ENCODE measurements at regions not wholly inside any gene's neighbourhood (a gene's known extent, or its start where the extent isn't known, plus 50 kb on each side); places are given as distances from the start of the nearest gene placed in this dataset.
"Not testable (repeated sequence)": the region's sequence is repeated elsewhere in the genome, so short reads cannot be mapped to it uniquely, and the experiment has no call there.

- TF ChIP-seq CTCF (IDR thresholded peaks at IDR 0.05; ENCODE audit: low read depth, low read length, missing control alignments) = no peak
- no peak for DNase-seq (ENCODE audit: extremely low read depth, low read depth)
- no peak overlapping the region for H3K4me3 ChIP-seq (replicated peaks; ENCODE audit: low read depth, low read length)
These were observed 51.5 kb downstream of the CRPPA start for GRCh38 chr7:16369855-16370254.

- H3K4me3 ChIP-seq (replicated peaks; ENCODE audit: low read depth, low read length); DNase-seq (ENCODE audit: extremely low read depth, low read depth): not testable (repeated sequence)
These were observed 52.0 kb downstream of the CRPPA start for GRCh38 chr7:16369309-16369708.

GRCh38 chr7:16368885-16369284 is 52.5 kb downstream of the CRPPA start:
- TF ChIP-seq CTCF (IDR thresholded peaks at IDR 0.05; ENCODE audit: low read depth, low read length, missing control alignments) = no peak
- no peak for DNase-seq (ENCODE audit: extremely low read depth, low read depth)
- no peak overlapping the region for H3K4me3 ChIP-seq (replicated peaks; ENCODE audit: low read depth, low read length)

- no peak overlapping the region for H3K4me3 ChIP-seq (replicated peaks; ENCODE audit: low read depth, low read length)
- no peak for TF ChIP-seq CTCF (IDR thresholded peaks at IDR 0.05; ENCODE audit: low read depth, low read length, missing control alignments)
- DNase-seq (ENCODE audit: extremely low read depth, low read depth) = no peak
These were observed 54.2 kb downstream of the CRPPA start for GRCh38 chr7:16367115-16367514.

- no peak for DNase-seq (ENCODE audit: extremely low read depth, low read depth)
- no peak for TF ChIP-seq CTCF (IDR thresholded peaks at IDR 0.05; ENCODE audit: low read depth, low read length, missing control alignments)
- no peak overlapping the region for H3K4me3 ChIP-seq (replicated peaks; ENCODE audit: low read depth, low read length)
These were observed 55.4 kb downstream of the CRPPA start for GRCh38 chr7:16365952-16366351.

GRCh38 chr7:16365177-16365576 is 56.2 kb downstream of the CRPPA start:
- no peak for TF ChIP-seq CTCF (IDR thresholded peaks at IDR 0.05; ENCODE audit: low read depth, low read length, missing control alignments)
- H3K4me3 ChIP-seq (replicated peaks; ENCODE audit: low read depth, low read length) = no peak overlapping the region
- DNase-seq (ENCODE audit: extremely low read depth, low read depth) = no peak

GRCh38 chr7:16359216-16359615 is 62.1 kb downstream of the CRPPA start:
- no peak overlapping the region for H3K4me3 ChIP-seq (replicated peaks; ENCODE audit: low read depth, low read length)
- DNase-seq (ENCODE audit: extremely low read depth, low read depth) = no peak
- no peak for TF ChIP-seq CTCF (IDR thresholded peaks at IDR 0.05; ENCODE audit: low read depth, low read length, missing control alignments)

All from HFF-Myc (cell line).